AG20443 (cell line): ENCODE measurements at regions not wholly inside any gene's neighbourhood (a gene's known extent, or its start where the extent isn't known, plus 50 kb on each side); places are given as distances from the start of the nearest gene placed in this dataset.

Source experiments
- DNase-seq: peaks from one replicate; pipeline ENCODE4 v3.0.0; 2012; ENCODE audit warnings: low spot score, mixed read lengths

DNA sequence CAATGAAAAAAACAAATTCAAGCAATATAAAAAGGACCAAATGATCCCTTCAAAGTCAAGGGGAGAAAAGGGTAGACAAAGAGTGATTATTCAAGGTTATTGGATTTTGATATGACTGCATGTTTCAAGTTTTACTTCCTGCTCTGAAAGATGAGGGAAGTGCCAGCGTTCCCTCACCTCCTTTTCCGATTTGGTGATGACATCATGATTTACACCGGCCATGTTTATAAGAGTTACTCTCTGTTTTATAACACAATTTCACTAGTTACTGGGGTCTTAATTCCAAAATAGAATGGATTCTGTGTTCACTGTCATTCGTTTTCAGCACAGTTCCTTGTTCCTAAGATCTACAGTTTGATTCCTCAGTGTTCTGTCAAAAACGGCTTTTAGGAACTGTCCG, 60.5 kb upstream of the CPXM2 start:
- DNase-seq, result no peak

DNA sequence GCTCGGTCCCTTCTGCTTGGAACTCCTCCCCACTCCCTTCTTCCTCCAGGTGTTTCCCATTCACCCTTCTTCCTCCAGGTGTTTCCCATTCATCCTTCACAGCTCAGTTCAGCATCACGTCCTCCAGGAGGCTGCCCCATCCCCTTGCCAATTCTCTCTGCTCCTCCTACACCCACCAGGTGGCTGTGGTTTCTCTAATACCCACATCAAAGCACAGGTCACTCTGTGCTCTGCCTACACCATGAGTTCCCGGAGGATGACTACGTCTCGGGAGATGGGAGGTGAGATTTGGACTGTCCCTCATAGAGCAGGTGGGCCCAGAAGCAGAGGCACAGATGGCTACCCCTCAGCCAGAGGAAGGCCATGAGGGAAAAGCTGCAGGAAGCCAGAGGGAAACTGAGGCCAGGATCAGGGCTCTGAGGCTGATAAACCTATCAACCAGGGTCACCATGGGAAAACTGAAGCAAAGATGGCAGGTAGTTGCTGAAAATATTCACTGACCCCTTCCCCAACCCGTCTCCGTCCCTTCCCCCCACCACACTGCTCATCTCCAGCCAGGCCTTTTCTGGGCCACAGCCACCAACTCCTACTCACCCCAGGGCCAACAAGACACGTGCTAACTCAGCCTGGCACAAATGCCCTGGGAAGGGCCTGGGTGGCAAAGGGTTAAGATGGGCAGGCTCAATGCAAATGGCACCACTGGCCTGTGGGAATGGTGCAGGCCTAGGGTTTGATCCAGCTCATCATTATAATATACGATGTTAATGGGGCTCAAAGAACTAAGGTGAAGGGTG, 56.6 kb upstream of the CPXM2 start:
- no peak for DNase-seq

DNA sequence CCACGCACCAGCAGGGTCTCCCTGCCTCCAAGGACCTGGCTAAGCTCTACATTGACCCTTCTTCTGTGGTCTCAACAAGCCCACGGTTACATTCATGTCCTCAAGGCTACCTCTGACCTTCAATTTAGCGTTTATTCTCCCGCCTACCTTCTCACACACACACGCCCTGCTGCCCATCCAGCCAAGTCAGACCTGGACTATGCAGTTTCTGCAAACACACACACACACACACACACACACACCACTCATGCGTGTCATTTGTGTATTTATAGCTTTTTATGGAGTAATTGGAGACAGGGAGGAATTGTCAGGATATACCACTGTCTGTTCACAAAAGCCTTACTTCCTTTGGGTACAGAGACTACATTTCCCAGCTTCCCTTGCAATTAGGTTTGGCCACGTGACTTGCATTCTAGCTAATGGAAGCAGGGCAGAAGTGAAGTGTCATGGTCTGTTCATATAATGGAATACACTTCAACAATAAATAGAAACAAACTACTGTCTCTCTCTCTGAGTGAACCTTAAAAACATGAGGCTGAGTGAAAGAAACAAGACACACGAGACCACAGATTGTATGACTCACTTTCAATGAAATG, 53.8 kb upstream of the CPXM2 start:
- peak; percentile 59 for DNase-seq

DNA sequence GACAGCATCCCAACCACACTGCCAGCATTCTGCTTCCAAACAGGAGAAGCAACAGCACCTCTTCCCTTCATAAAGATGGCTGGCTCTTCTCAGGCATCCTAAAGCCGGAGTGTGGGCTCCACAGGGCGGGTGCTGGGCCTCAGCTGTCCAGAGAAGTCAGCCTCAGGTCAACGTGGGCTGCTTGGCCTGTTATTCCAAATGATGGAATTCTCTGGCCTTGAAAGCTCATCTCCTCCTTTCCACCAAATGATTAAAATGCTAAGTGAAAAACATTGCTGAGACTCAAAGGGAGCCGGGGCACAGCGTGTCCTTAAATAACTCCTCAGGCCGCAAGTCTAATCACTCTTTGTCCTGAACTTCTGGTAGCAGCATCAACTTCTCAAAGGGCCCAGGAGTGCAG, 53.1 kb upstream of the CPXM2 start:
- DNase-seq, result no peak

DNA sequence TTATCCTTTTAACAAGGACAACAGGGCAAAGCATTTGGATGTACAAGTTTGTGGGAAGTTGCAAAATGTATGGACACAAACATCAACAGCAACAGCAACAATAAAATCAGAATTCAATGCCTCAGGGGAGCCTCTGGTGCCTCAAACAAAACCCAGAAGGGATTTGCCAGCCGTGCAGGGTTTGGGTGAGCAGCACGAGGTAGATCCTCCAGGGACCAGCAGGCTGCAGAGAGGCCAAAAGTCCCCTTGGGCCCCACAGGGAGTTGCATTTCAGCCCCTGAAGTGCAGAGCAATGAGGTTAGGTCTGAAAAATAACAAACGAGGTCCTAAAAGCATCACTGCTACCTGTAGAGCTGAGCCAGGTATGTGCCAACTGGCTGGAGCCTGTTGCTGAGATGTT, 51.7 kb upstream of the CPXM2 start:
- DNase-seq, result no peak

DNA sequence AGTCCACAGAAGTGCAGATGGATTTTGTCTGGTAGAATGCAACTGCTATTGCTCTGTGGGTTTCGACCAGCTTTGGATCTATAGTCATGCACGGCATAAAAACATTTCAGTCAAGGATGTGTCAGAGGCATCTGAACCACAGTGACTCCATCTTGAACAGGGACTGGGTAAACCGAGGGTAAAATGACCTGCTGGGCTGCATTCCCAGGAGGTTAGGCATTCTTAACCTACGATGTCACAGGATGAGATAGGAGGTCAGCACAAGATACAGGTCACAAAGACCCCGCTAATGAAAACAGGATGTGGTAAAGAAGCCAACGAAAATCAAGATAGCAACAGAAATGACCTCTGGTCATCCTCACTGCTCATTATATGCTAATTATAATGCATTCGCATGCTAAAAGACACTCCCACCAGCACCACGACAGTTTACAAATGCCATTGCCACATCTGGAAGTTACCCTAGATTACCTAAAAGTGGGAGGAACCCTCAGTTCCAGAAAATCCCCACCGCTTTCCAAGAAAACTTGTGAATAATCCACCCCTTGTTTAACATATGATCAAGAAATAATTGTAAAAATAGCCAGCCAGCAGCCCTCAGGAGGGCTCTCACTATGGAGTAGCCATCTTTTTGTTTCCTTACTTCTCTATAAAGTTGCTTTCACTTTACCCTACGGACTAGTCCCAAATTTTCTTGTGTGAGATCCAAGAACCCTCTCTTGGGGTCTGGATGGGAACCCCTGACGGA, 50.7 kb upstream of the CPXM2 start:
- no peak for DNase-seq
